ENCODE measurements at regions not wholly inside any gene's neighbourhood (a gene's known extent, or its start where the extent isn't known, plus 50 kb on each side); places are given as distances from the start of the nearest gene placed in this dataset.

DNA sequence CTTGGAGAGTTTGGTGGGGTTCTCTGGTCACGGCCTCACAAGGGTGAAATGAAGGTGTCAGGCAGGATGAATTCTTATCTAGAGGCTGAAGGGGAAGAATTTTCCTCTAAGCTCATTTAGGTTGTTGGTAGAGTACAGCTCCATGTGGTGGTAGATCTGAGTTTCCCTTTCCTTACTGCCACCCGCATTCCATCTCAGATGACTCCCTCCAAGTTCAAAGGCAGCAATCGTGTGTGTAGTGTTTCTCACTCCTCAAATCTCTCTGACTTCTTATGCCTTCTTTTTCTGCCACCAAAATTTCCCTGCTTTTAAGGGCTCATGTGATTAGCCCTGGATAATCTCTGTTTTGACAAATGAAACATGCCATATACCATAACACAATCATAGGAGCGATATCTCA, 135.5 kb upstream of the MYOCD start:
- no peak for DNase-seq (ENCODE audit: low spot score)

GRCh38 chr17:12536021-12536420, 129.7 kb upstream of the MYOCD start:
- DNase-seq (ENCODE audit: low spot score) = no peak

- no peak for DNase-seq (ENCODE audit: low spot score)
Observed at GRCh38 chr17:12536472-12536871, 129.2 kb upstream of the MYOCD start.

- no peak for DNase-seq (ENCODE audit: low spot score)
Observed at GRCh38 chr17:12537436-12537835, 128.3 kb upstream of the MYOCD start.

- DNase-seq (ENCODE audit: low spot score) = no peak
Observed at GRCh38 chr17:12538003-12538402, 127.7 kb upstream of the MYOCD start.

DNA sequence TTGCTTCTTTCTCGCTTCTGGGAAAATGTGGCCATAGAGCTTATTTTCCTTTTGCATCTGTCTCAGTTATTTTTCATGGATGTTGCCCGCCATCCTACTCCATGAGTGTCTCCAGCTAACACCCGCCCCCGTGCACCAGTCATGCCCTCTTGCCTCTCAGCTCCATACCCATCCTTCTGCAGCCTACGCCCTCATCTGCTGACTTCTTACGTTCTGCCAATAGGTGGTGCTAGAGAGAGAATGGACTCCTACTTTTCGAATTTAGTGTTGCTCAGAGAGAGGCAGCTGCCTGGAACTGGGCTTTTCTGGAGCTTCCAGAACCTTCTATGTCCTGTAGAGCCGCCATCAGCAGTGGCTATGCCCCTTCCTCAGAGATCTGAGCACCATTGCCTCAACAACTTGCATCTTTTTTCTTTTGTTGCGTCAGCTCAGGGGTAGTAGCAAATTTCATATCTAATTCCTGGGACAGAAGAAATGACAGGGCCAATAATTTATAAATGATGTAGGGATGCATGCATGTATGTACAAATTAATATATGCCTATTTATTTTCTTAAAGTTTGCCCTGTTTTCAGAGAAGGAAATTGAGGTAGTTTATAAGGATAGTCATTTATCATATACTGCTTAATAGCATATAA, 119.7 kb upstream of the MYOCD start:
- DNase-seq (ENCODE audit: low spot score) = peak; percentile 51

GRCh38 chr17:12546983-12547382, 118.7 kb upstream of the MYOCD start:
- DNase-seq (ENCODE audit: low spot score) = no peak

GRCh38 chr17:12547831-12548230, 117.9 kb upstream of the MYOCD start:
- no peak for DNase-seq (ENCODE audit: low spot score)

GRCh38 chr17:12548558-12548957, 117.1 kb upstream of the MYOCD start:
- DNase-seq (ENCODE audit: low spot score) = no peak

- no peak for DNase-seq (ENCODE audit: low spot score)
Observed at GRCh38 chr17:12549499-12550041, 116.1 kb upstream of the MYOCD start.

DNA sequence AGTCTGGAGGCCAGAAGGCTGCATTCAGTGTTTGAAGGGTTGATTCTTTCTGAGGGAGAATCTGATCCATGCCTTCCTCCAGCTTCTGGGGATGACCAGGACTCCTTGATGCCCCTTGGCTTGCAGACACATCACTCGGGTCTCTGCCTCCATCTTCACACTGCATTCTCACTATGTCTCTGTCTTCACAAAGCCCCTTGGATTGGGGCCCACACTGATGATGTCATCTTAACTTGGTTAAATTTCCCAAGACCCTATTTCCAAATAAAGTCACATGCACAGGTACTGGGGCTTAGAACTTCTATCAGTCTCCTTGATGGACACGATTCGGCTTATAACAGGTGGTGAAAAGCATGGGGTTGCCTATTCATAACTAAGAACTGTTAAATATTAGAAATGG, 112.1 kb upstream of the MYOCD start:
- no peak for DNase-seq (ENCODE audit: low spot score)

- no peak for DNase-seq (ENCODE audit: low spot score)
Observed at GRCh38 chr17:12554251-12554650, 111.4 kb upstream of the MYOCD start.

- no peak for DNase-seq (ENCODE audit: low spot score)
Observed at GRCh38 chr17:12566291-12566690, 99.4 kb upstream of the MYOCD start.

DNA sequence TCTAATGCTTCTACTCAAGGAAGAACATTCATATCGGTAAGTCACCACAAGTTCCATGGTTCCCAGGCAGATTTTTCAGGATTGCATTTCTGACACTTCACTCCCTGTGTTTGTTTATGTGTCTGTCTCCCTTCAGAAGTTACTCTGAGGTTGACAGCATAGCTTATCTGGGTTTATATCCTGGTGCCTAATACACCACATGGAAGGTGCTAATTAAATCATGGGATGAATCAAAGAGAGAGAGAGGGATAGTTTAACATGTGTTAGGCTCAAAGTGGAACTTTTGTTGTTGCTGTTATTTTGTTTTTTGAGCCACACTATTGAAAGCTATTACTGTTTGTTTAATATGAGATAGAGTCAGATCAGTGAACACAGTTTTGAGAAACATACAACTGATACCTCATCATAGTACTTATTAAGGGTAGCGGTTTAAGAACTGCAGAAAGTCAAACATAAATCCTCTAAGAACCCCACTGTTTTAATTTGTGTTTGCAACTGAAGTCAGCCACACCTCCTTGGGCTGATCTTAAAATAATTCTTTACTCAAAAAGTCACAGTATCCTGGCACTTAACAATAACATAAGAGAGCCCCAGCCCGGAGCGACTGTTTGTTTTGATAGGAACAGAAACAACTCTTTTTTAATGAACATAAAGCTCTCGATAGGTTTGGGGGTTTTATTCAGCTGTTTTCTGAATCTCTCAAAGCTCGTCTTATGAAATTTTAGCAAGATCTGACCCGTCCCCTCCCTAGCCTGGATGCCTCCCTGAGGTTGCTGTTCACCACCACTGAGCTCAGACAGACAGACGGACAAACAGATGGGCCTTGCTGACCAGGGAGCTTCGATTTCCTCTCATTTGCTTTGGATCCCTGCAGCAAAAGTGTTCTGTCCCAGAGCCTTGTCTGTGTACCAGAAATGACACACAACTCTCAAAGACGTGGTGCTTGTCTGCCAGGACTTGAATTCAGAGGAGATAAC, 98.3 kb upstream of the MYOCD start:
- no peak for DNase-seq (ENCODE audit: low spot score)

DNA sequence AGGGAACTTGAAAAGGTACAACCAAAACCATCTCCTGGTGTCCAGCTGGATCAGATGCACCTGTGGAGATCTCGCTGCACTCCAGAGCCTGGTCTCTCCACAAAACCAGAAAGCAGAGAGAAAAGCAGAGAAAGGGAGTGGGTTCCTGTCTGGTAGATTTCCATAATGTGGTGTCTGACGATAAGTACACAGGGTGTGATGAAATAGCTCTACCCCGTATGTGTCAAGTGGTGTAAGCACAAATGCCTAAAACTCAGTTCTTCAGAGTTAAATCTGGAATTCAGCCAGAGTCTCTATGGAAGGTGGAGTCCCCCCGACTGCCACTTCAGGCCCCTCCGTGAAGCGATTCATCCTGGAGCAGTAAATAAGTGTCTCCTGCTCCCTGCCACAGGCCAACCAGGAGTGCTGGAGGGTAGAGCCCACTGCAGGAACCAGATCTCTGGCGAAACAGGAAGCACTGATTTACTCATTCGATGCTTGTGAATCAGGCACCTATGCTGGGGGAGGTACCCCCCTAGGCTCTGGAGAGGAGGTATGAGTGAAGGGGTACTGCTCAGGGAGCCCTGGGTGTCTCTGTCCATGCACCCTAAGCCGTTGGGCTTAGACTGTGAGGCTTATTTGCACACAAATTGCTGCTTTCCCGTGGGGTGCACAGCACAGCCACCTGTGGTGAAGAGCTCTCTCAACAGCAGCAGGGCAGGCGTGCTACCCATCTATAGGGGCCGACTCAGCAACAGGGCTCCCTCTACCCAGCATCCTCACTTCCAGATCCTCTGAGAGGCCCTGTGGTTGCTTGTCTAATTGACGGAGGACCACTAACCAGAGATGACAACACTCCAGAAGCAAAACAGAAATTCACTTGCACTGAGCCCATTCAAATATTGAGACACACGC, 97.1 kb upstream of the MYOCD start:
- no peak for DNase-seq (ENCODE audit: low spot score)

GRCh38 chr17:12571606-12572005, 94.1 kb upstream of the MYOCD start:
- DNase-seq (ENCODE audit: low spot score) = no peak

- no peak for DNase-seq (ENCODE audit: low spot score)
Observed at GRCh38 chr17:12574525-12574924, 91.2 kb upstream of the MYOCD start.

DNA sequence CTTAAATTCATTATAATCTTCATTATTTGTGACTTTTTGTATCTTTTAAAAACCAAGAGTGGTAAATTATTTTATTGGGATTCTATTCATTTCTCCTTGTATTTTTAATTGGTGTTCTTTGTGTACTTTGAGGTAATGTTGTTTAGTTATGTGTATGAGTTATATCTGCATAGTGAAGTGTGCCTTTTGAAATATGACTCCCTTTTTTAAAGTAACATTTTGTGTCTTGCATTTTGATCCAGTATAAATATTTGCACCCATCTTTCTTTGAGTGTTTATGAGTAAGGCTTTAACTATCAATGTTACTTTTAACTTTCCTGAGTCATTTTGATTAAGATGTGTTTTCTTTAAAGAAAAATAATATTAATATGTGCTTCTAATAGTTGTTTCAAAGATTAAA, 90.0 kb upstream of the MYOCD start:
- DNase-seq (ENCODE audit: low spot score) = no peak

DNA sequence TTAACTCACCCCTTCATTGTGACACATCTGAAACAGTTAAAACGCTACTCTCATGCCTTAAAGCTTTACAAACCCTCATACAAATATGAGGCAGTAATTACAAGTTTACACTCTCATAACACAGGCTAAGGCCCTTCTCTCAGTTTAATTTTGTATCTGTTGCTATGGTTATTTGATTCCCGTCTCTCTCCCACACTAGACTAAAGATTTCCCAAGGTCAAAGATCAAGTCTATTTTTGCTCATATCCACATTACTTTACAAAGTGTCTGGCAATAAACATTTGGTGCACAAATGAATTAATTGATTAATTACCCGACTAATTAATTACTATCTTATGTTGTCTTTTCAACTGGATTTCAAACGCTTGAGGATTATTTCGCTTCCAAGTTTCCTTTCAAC, 86.4 kb upstream of the MYOCD start:
- DNase-seq (ENCODE audit: low spot score) = no peak

GRCh38 chr17:12580640-12581039, 85.0 kb upstream of the MYOCD start:
- no peak for DNase-seq (ENCODE audit: low spot score)

- no peak for DNase-seq (ENCODE audit: low spot score)
Observed at GRCh38 chr17:12584727-12585126, 81.0 kb upstream of the MYOCD start.

DNA sequence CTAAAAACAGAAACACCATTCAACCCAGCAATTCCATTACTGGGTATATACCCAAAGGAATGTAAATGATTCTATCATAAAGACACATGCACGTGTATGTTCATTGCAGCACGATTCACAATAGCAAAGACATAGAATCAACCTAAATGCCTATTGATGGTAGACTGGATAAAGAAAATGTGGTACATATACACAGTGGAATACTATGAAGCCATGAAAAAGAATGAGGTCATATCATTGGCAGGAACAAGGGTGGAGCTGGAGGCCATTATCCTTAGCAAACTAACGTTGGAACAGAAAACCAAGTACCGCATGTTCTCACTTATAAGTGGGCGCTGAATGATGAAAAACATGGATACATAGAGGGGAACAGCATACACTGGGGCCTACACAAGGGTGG, 77.2 kb upstream of the MYOCD start:
- DNase-seq (ENCODE audit: low spot score) = no peak

All from kidney capillary endothelial cell (primary cell).